NCI-H345 (cell line): ENCODE measurements at regions not wholly inside any gene's neighbourhood (a gene's known extent, or its start where the extent isn't known, plus 50 kb on each side); places are given as distances from the start of the nearest gene placed in this dataset.
"Not testable (repeated sequence)": the region's sequence is repeated elsewhere in the genome, so short reads cannot be mapped to it uniquely, and the experiment has no call there.

Experiments
- DNase-seq: peaks from one replicate; lab custom pipeline; 2025; lab: John Stamatoyannopoulos, UW

DNA sequence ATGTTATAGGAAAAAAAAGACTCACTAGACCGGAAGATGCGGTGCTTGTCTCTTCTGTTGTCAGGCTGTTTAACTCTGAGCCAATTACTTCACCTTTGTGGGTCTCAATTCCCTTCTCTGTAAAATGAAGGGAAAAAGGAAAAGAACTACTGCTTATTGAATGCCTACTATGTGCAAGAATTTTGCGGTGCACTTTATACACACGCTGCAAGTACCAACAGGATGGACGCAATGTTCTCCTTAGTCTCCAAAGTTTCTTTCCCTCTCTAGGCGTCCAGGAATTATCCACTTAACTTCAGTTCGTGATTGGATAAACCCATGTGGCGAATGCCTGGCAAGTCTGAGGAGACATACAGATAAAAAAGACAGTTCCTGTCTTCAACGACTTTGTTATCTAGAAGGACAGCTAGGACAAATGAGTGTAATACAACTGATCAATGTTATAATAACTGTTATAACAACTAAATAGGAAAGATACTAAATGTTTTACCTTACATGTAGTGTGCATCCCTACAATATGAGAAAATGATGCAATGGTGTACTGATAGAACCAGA, 69.0 kb upstream of the JARID2 start:
- no peak for DNase-seq

DNA sequence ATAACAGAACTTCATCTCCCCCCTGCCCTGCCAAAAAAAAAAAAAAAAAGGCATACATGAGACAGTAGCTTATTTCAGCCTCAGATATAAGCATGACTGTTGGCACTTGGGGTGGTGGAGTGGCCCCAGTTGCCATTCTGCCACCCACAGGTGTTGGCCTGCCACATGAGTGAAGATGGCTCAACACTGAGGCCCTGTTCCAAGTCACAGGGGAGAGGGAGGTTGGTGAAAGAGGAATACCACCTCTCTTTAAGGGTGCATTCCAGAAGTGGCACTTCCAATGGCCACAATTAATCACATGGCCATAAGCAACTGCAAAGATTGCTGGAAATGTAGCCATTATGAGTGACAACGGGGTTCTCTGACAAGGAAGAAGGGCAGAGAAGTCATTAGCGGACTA, 61.9 kb upstream of the JARID2 start:
- DNase-seq: no peak

DNA sequence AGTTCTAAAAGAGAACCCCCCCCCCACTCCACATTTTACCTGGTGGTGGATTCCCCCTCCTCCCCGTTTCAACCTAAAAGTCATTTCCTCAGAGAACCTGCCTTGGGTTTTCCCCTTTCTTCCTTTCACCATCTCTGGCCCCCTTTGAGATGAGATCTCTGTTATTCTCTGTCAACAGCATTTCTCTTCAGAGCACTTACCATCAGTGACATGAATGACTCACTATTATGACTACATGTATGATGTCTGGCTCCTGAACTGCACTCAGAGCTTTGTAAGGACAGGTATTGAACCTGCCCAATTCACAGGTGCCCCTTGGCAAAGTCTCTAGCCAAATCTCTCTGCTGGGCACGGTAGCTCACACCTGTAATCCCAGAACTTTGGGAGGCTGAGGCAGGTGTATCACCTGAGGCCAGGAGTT, 61.4 kb upstream of the JARID2 start:
- no peak for DNase-seq

DNA sequence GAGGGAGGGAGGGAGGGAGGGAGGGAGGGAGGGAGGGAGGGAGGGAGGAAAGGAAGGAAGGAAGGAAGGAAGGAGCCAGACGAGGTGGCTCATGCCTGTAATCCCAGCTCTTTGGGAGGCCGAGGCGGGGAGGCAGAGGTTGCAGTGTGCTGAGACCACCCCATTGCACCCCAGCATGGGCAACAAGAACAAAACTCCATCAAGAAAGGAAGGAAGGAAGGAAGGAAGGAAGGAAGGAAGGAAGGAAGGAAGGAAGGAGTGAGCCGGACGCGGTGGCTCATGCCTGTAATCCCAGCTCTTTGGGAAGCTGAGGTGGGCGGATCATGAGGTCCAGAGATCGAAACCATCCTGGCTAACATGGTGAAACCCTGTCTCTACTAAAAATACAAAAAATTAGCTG, 60.8 kb upstream of the JARID2 start:
- not testable (repeated sequence) for DNase-seq

DNA sequence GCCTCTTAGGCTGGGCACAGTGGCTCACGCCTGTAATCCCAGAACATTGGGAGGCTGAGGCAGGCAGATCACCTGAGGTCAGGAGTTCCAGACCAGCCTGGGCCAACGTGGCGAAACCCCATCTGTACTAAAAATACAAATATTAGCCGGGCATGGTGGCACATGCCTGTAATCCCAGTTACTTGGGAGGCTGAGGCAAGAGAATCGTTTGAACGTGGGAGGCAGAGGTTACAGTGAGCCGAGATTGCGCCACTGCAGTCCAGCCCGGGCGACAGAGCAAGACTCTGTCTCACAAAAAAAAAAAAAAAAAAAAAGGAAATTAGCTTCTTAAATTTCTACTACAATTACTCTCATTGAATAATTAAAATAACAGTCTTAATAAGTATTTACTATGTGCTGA, 52.4 kb upstream of the JARID2 start:
- not testable (repeated sequence) for DNase-seq

DNA sequence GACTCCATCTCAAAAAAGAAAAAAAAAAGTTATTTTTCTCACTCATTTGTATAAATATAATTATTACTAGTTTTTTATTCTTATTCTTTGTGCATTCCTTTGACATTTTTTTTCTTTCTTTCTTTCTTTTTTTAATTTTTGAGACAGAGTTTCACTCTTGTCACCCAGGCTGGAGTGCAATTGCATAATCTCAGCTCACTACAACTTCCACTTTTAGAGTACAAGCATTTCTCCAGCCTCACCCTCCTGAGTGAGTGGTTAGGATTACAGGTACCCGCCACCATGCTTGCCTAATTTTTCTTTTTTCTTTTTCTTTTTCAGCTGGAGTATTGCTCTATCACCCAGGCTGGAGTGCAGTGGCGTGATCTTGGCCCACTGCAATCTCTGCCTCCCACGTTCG, 51.4 kb upstream of the JARID2 start:
- DNase-seq: no peak
